ENCODE measurements at regions not wholly inside any gene's neighbourhood (a gene's known extent, or its start where the extent isn't known, plus 50 kb on each side); places are given as distances from the start of the nearest gene placed in this dataset.

DNA sequence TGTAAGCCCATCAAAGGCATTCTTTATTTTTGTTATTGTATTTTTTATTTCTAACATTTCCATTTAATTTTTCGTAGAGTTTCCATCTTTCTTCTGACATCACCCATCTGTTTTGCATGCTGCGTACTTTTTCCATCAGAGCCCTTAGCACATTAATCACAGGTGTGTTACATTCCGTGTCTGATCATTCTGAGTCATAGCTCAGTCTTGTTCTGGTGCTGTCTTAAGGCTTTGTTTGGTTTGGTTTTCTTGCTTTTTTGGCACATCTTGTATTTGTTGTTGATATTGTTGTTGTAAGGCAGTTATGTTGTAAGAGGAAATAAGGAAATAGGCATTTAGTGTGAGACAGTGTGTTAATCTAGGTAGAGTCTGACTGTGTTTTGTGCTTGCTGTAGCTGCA, 214.6 kb upstream of the CDH4 start:
- no peak overlapping the region for H3K4me2 ChIP-seq (ENCODE audit: low read depth, low read length, poor library complexity, severe bottlenecking)
- H3K9me2 ChIP-seq (replicated peaks; ENCODE audit: insufficient read depth, low read length), result no peaks in the 10 kb centered on the region
- no peaks in the 10 kb centered on the region for H4K20me1 ChIP-seq (ENCODE audit: low read depth, low read length)
- no peak overlapping the region for H2AFZ ChIP-seq (ENCODE audit: low read depth, low read length, severe bottlenecking)
- H3K79me2 ChIP-seq (ENCODE audit: insufficient read depth, low read length), result no peaks in the 10 kb centered on the region
- no peak overlapping the region for H3K27ac ChIP-seq (ENCODE audit: low read depth, low read length)
- H3K4me3 ChIP-seq (ENCODE audit: insufficient read depth, low read length, poor library complexity, severe bottlenecking), result no peak overlapping the region
- H3F3A ChIP-seq (ENCODE audit: insufficient read depth), result no peaks in the 10 kb centered on the region
- no peak overlapping the region for H3K9ac ChIP-seq (ENCODE audit: low read length)
- H3K27me3 ChIP-seq (ENCODE audit: low read length), result no peaks in the 10 kb centered on the region
- no peaks in the 10 kb centered on the region for H3K36me3 ChIP-seq (ENCODE audit: low read length)
- H3K9me3 ChIP-seq (ENCODE audit: insufficient read depth, low read length), result no peaks in the 10 kb centered on the region
- TF ChIP-seq EZH2phosphoT487 (conservative IDR thresholded peaks at IDR 0.05; ENCODE audit: low read length), result no peak
- TF ChIP-seq, protein P1, sequence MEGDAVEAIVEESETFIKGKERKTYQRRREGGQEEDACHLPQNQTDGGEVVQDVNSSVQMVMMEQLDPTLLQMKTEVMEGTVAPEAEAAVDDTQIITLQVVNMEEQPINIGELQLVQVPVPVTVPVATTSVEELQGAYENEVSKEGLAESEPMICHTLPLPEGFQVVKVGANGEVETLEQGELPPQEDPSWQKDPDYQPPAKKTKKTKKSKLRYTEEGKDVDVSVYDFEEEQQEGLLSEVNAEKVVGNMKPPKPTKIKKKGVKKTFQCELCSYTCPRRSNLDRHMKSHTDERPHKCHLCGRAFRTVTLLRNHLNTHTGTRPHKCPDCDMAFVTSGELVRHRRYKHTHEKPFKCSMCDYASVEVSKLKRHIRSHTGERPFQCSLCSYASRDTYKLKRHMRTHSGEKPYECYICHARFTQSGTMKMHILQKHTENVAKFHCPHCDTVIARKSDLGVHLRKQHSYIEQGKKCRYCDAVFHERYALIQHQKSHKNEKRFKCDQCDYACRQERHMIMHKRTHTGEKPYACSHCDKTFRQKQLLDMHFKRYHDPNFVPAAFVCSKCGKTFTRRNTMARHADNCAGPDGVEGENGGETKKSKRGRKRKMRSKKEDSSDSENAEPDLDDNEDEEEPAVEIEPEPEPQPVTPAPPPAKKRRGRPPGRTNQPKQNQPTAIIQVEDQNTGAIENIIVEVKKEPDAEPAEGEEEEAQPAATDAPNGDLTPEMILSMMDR (IDR thresholded peaks at IDR 0.05; ENCODE audit: insufficient read depth, low read length, poor library complexity, severe bottlenecking), result no peak

DNA sequence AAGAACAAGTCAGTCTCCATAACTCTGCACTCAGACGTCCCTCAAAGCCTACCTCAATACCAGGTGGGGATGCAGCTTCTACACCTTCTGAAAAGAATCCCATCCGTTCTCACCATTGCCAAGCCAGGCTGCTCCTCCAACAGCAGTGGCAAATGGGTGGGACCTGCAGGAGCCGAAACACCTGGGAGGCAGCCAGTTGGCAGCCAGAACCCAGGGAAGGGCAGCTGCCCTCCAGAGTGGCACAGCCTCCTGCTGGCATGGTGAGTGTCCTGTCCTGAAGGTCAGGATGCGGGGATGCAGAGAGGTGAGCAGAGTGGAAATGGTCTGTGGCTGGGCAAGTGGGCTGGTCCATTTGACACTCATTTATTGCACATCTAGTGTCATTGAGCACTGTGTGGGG, 210.6 kb upstream of the CDH4 start:
- TF ChIP-seq EZH2phosphoT487 (conservative IDR thresholded peaks at IDR 0.05; ENCODE audit: low read length), result no peak
- TF ChIP-seq, protein P1 (IDR thresholded peaks at IDR 0.05; ENCODE audit: insufficient read depth, low read length, poor library complexity, severe bottlenecking), result no peak
- Histone ChIP-seq H3K4me2 (ENCODE audit: low read depth, low read length, poor library complexity, severe bottlenecking) (no peak overlapping the region), H3K9me2 (replicated peaks; ENCODE audit: insufficient read depth, low read length) (no peaks in the 10 kb centered on the region), H3K27ac (ENCODE audit: low read depth, low read length) (no peak overlapping the region), H3K9me3 (ENCODE audit: insufficient read depth, low read length) (no peaks in the 10 kb centered on the region), H3K27me3 (ENCODE audit: low read length) (no peaks in the 10 kb centered on the region), H3K79me2 (ENCODE audit: insufficient read depth, low read length) (no peaks in the 10 kb centered on the region), H4K20me1 (ENCODE audit: low read depth, low read length) (no peaks in the 10 kb centered on the region), H3K36me3 (ENCODE audit: low read length) (no peaks in the 10 kb centered on the region), H3F3A (ENCODE audit: insufficient read depth) (no peaks in the 10 kb centered on the region), H3K4me3 (ENCODE audit: insufficient read depth, low read length, poor library complexity, severe bottlenecking) (no peak overlapping the region), H3K9ac (ENCODE audit: low read length) (no peak overlapping the region), H2AFZ (ENCODE audit: low read depth, low read length, severe bottlenecking) (no peak overlapping the region)

DNA sequence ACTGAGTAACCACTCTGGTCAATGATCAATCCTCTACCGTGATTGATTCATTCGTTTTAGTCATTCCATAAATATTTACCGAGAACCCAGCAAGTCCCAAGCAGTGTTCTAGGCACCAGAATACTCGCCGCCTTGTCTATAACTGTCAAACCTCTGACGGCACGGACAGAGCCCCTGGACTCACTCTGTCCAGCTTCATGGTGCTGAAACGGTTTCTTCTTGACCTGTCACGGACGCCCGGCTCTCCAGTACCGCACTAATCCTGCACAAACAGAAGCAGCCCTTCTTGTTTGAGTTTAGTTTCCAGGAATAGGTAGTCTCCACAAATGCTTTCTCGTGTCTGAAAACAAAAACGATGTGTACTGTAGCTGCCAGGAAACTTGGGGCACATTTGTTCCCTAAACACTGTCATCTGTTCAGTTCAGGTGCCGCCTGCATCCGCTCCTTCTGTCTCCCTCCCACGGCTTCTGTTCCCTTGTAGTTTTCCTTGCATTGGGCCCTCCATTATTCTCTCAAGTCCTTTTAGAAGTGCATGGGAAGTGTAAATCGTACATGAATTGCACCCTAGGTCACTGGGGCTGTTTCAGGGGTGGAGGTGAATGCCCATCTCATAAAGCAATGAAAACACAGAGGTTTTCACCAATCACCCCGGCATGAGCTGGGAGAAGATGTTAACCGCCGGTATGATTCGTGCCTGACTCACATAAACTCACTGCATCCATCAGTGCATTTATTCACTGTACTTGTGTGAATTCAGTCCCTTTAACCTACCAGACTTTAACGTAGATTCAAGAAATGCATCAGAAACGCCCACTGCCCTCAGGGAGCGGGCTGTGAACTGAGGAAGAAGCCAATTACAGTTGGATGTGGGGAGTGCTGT, 209.3 kb upstream of the CDH4 start:
- H4K20me1 ChIP-seq (ENCODE audit: low read depth, low read length), result no peaks in the 10 kb centered on the region
- no peaks in the 10 kb centered on the region for H3K9me2 ChIP-seq (replicated peaks; ENCODE audit: insufficient read depth, low read length)
- H3K27me3 ChIP-seq (ENCODE audit: low read length), result no peaks in the 10 kb centered on the region
- H3K4me3 ChIP-seq (ENCODE audit: insufficient read depth, low read length, poor library complexity, severe bottlenecking), result no peak overlapping the region
- no peak overlapping the region for H3K9ac ChIP-seq (ENCODE audit: low read length)
- no peak for TF ChIP-seq EZH2phosphoT487 (conservative IDR thresholded peaks at IDR 0.05; ENCODE audit: low read length)
- TF ChIP-seq, protein P1 (IDR thresholded peaks at IDR 0.05; ENCODE audit: insufficient read depth, low read length, poor library complexity, severe bottlenecking), result no peak
- no peaks in the 10 kb centered on the region for H3K9me3 ChIP-seq (ENCODE audit: insufficient read depth, low read length)
- no peaks in the 10 kb centered on the region for H3K79me2 ChIP-seq (ENCODE audit: insufficient read depth, low read length)
- H3F3A ChIP-seq (ENCODE audit: insufficient read depth), result no peaks in the 10 kb centered on the region
- H2AFZ ChIP-seq (ENCODE audit: low read depth, low read length, severe bottlenecking), result no peak overlapping the region
- H3K27ac ChIP-seq (ENCODE audit: low read depth, low read length), result no peak overlapping the region
- H3K36me3 ChIP-seq (ENCODE audit: low read length), result no peaks in the 10 kb centered on the region
- no peak overlapping the region for H3K4me2 ChIP-seq (ENCODE audit: low read depth, low read length, poor library complexity, severe bottlenecking)
